H9 (cell line): ENCODE measurements at regions not wholly inside any gene's neighbourhood (a gene's known extent, or its start where the extent isn't known, plus 50 kb on each side); places are given as distances from the start of the nearest gene placed in this dataset.
"Not testable (repeated sequence)": the region's sequence is repeated elsewhere in the genome, so short reads cannot be mapped to it uniquely, and the experiment has no call there.

Experiments used
- DNase-seq: peaks from one replicate; pipeline ENCODE4 v3.0.0-alpha.2; 2017
- H2AFZ ChIP-seq: one replicate; pipeline ENCODE4 v1.6.1; 2013; ENCODE audit warnings: mild to moderate bottlenecking, low read length, control low read depth, moderate library complexity
- H2AK5ac ChIP-seq: 2 replicates; pipeline ENCODE4 v1.6.1; 2013; ENCODE audit warnings: low read length, control low read depth, mixed read lengths; ENCODE audit not compliant: insufficient read length
- H2BK120ac ChIP-seq: one replicate; pipeline ENCODE4 v1.6.1; 2013; ENCODE audit warnings: low read depth, mild to moderate bottlenecking, low read length, control low read depth, inconsistent platforms; ENCODE audit not compliant: poor library complexity, severe bottlenecking
- H2BK12ac ChIP-seq: 2 replicates; pipeline ENCODE4 v1.6.1; 2013; ENCODE audit warnings: low read length, control low read depth, mixed read lengths, low read depth; ENCODE audit not compliant: insufficient read length
- H2BK15ac ChIP-seq: 2 replicates; pipeline ENCODE4 v1.6.1; 2013; ENCODE audit warnings: low read depth, low read length, control low read depth
- H2BK20ac ChIP-seq: one replicate; pipeline ENCODE4 v1.6.1; 2013; ENCODE audit warnings: low read depth, mild to moderate bottlenecking, low read length, control low read depth, inconsistent platforms; ENCODE audit not compliant: poor library complexity, severe bottlenecking
- H2BK5ac ChIP-seq: 2 replicates; pipeline ENCODE4 v1.6.1; 2013; ENCODE audit warnings: low read length, control low read depth, mixed read lengths; ENCODE audit not compliant: insufficient read length
- H3K14ac ChIP-seq: 2 replicates; pipeline ENCODE4 v1.6.1; 2013; ENCODE audit warnings: low read length, control low read depth; ENCODE audit not compliant: insufficient read depth
- H3K18ac ChIP-seq: 2 replicates; pipeline ENCODE4 v1.6.1; 2013; ENCODE audit warnings: low read depth, mild to moderate bottlenecking, mixed read lengths, low read length, control low read depth; ENCODE audit not compliant: insufficient read length
- H3K23ac ChIP-seq: 2 replicates; pipeline ENCODE4 v1.6.1; 2013; ENCODE audit warnings: low read length, control low read depth, mixed read lengths, low read depth; ENCODE audit not compliant: insufficient read length
- H3K23me2 ChIP-seq: 2 replicates; pipeline ENCODE4 v1.6.1; 2013; ENCODE audit warnings: low read depth, mild to moderate bottlenecking, mixed read lengths, low read length, control low read depth; ENCODE audit not compliant: insufficient read length, poor library complexity, severe bottlenecking
- H3K27ac ChIP-seq: 2 replicates; pipeline ENCODE4 v1.5.1; 2013; ENCODE audit warnings: low read length, control low read depth, mixed read lengths, low read depth; ENCODE audit not compliant: insufficient read length
- H3K27me3 ChIP-seq: 2 replicates; pipeline ENCODE4 v1.6.1; 2013; ENCODE audit warnings: low read length, control low read depth, inconsistent platforms; ENCODE audit not compliant: insufficient read depth
- H3K4ac ChIP-seq: 2 replicates; pipeline ENCODE4 v1.6.1; 2013; ENCODE audit warnings: low read depth, mild to moderate bottlenecking, control low read depth, inconsistent platforms, low read length, moderate library complexity
- H3K4me1 ChIP-seq: 2 replicates; pipeline ENCODE4 v1.6.1; 2013; ENCODE audit warnings: low read length, control low read depth, inconsistent platforms; ENCODE audit not compliant: insufficient read depth
- H3K4me2 ChIP-seq: 2 replicates; pipeline ENCODE4 v1.6.1; 2013; ENCODE audit warnings: low read length, control low read depth, mixed read lengths; ENCODE audit not compliant: insufficient read length, insufficient read depth
- H3K56ac ChIP-seq: 2 replicates; pipeline ENCODE4 v1.6.1; 2013; ENCODE audit warnings: low read depth, mild to moderate bottlenecking, mixed read lengths, low read length, control low read depth; ENCODE audit not compliant: insufficient read length
- H3K79me1 ChIP-seq: 2 replicates; pipeline ENCODE4 v1.6.1; 2013; ENCODE audit warnings: low read depth, mild to moderate bottlenecking, moderate library complexity, low read length, control low read depth, inconsistent platforms; ENCODE audit not compliant: insufficient read depth, poor library complexity, severe bottlenecking
- H3K79me2 ChIP-seq: 2 replicates; pipeline ENCODE4 v1.6.1; 2013; ENCODE audit warnings: low read length, control low read depth, inconsistent platforms; ENCODE audit not compliant: insufficient read depth
- H3K9ac ChIP-seq: 2 replicates; pipeline ENCODE4 v1.6.1; 2013; ENCODE audit warnings: low read length, control low read depth, mixed read lengths; ENCODE audit not compliant: insufficient read length; ENCODE audit errors: extremely low read depth
- H3K9me3 ChIP-seq: one replicate; pipeline ENCODE4 v1.6.1; 2013; ENCODE audit warnings: low read depth, low read length, inconsistent platforms; ENCODE audit not compliant: control insufficient read depth
- H3T11ph ChIP-seq: one replicate; pipeline ENCODE4 v1.6.1; 2013; ENCODE audit warnings: mild to moderate bottlenecking, low read length, control low read depth, inconsistent platforms
- H4K20me1 ChIP-seq: one replicate; pipeline ENCODE4 v1.6.1; 2013; ENCODE audit not compliant: control insufficient read depth, insufficient read length, insufficient read depth
- H4K5ac ChIP-seq: 2 replicates; pipeline ENCODE4 v1.6.1; 2013; ENCODE audit warnings: low read depth, mild to moderate bottlenecking, mixed read lengths, low read length, control low read depth; ENCODE audit not compliant: insufficient read length
- H4K8ac ChIP-seq: replicated peaks from 2 replicates; pipeline ENCODE4 v1.6.1; 2013; ENCODE audit warnings: low read length, control low read depth, mixed read lengths, low read depth; ENCODE audit not compliant: insufficient read length
- H4K91ac ChIP-seq: 2 replicates; pipeline ENCODE4 v1.6.1; 2013; ENCODE audit warnings: low read depth, mild to moderate bottlenecking, moderate library complexity, mixed read lengths, low read length, control low read depth; ENCODE audit not compliant: insufficient read length
- H3K27ac Mint-ChIP-seq, 3 experiments: 2 replicates in 2 of 3; 3 replicates in 1 of 3; pipeline ENCODE4 v1.8.0; 2020 to 2021; ENCODE audit warnings: mixed read lengths in 3 of 3, mild to moderate bottlenecking in 1 of 3, moderate library complexity in 1 of 3
- H3K27me3 Mint-ChIP-seq: 2 replicates; pipeline ENCODE4 v1.8.0; 2021; ENCODE audit warnings: low read depth, mild to moderate bottlenecking, moderate library complexity, mixed read lengths
- H3K36me3 Mint-ChIP-seq, 3 experiments: 2 replicates in 2 of 3; 3 replicates in 1 of 3; pipeline ENCODE4 v1.8.0; 2020 to 2021; ENCODE audit warnings: low read depth in 3 of 3, mixed read lengths in 3 of 3; ENCODE audit not compliant: insufficient read depth in 1 of 3
- H3K4me1 Mint-ChIP-seq, 2 experiments: 2 replicates each; pipeline ENCODE4 v1.8.0; 2020; ENCODE audit warnings: mixed read lengths in 2 of 2
- H3K4me3 Mint-ChIP-seq, 2 experiments: 2 replicates in 1 of 2; 3 replicates in 1 of 2; pipeline ENCODE4 v1.8.0; 2020 to 2021; ENCODE audit warnings: mild to moderate bottlenecking in 2 of 2, mixed read lengths in 2 of 2, moderate library complexity in 1 of 2
- H3K9me3 Mint-ChIP-seq, 2 experiments: 2 replicates in 1 of 2; 3 replicates in 1 of 2; pipeline ENCODE4 v1.8.0; 2020; ENCODE audit warnings: mild to moderate bottlenecking in 2 of 2, mixed read lengths in 2 of 2, moderate library complexity in 1 of 2
- CTCF ChIP-seq: fragments of 200-600 bp; sonication (generic); conservative IDR thresholded peaks from 3 replicates; pipeline ENCODE4 v1.8.0; 2021; ENCODE audit warnings: antibody characterized with exemption, mild to moderate bottlenecking
- WGBS: extraction: QIAGEN DNeasy Blood & Tissue Kit; methylation state at CpG from one replicate; pipeline ENCODE4 v1.1.7; 2013; ENCODE audit warnings: missing lambda C conversion rate, low lambda C conversion rate, mixed read lengths; ENCODE audit not compliant: insufficient read length; ENCODE audit errors: extremely low coverage; 5-methylcytosine and 5-hydroxymethylcytosine counted together

- Histone ChIP-seq H4K8ac (no peak overlapping the region), H3K79me2 (no peaks in the 10 kb centered on the region), H3K23me2 (no peaks in the 10 kb centered on the region), H3K27ac (no peak overlapping the region), H3K18ac (no peak overlapping the region), H3K4me2 (no peak overlapping the region), H4K5ac (no peak overlapping the region), H3K14ac (no peak overlapping the region), H3K56ac (no peak overlapping the region), H3K9me3 (no peaks in the 10 kb centered on the region), H3T11ph (no peak overlapping the region), H2BK5ac (no peak overlapping the region), H3K9ac (no peak overlapping the region), H2BK12ac (no peak overlapping the region), H3K23ac (no peak overlapping the region), H3K4ac (no peak overlapping the region), H2AK5ac (no peak overlapping the region), H2BK120ac (no peak overlapping the region), H4K20me1 (no peaks in the 10 kb centered on the region), H3K27me3 (no peaks in the 10 kb centered on the region), H4K91ac (no peak overlapping the region), H3K4me1 (no peaks in the 10 kb centered on the region), H3K79me1 (no peaks in the 10 kb centered on the region), H2BK20ac (no peak overlapping the region), H2BK15ac (no peak overlapping the region), H2AFZ (no peak overlapping the region)
- no peaks in the 10 kb centered on the region for H3K27me3 Mint-ChIP-seq
- no peak for TF ChIP-seq CTCF
- no peak for DNase-seq
- no peak overlapping the region for H3K4me3 Mint-ChIP-seq
- H3K4me1 Mint-ChIP-seq: 0 out of 4 replicates have a peak, but pooled peaks cover 0 to 2% of the 10 kb centered on the region in 2 experiments
- no peaks in the 10 kb centered on the region for H3K36me3 Mint-ChIP-seq
- peaks cover 4 to 9% of the 10 kb centered on the region in 2 experiments; a peak in 3 of 5 replicates for H3K9me3 Mint-ChIP-seq
- no CpG with 5 or more reads among the region's 1 CpG for WGBS
- no peak overlapping the region for H3K27ac Mint-ChIP-seq
Measured at GRCh38 chr2:194802589-194802988, 854.4 kb upstream of the SLC39A10 start.

GRCh38 chr2:194787071-194787470 is 870.0 kb upstream of the SLC39A10 start:
- not testable (repeated sequence) for H2AFZ ChIP-seq, H3K23ac ChIP-seq, H3K56ac ChIP-seq, H3K9ac ChIP-seq, H3K9me3 Mint-ChIP-seq, H3K23me2 ChIP-seq, H3K4me2 ChIP-seq, H4K8ac ChIP-seq, H2BK20ac ChIP-seq, H2BK120ac ChIP-seq, H3K9me3 ChIP-seq, H3K4me3 Mint-ChIP-seq, H3K4me1 Mint-ChIP-seq, H3K79me1 ChIP-seq, H3K27ac ChIP-seq, H3K4me1 ChIP-seq, H3K18ac ChIP-seq, H3K14ac ChIP-seq, H3K4ac ChIP-seq, H3K27me3 ChIP-seq, H3K36me3 Mint-ChIP-seq, H2BK15ac ChIP-seq, H2BK5ac ChIP-seq, H4K91ac ChIP-seq, H3K79me2 ChIP-seq, H3K27me3 Mint-ChIP-seq, H2BK12ac ChIP-seq, H3K27ac Mint-ChIP-seq, H2AK5ac ChIP-seq, H4K20me1 ChIP-seq, H3T11ph ChIP-seq, H4K5ac ChIP-seq, DNase-seq
- no CpG with 5 or more reads among the region's 2 CpGs for WGBS
